ENCODE measurements at regions not wholly inside any gene's neighbourhood (a gene's known extent, or its start where the extent isn't known, plus 50 kb on each side); places are given as distances from the start of the nearest gene placed in this dataset.

- TF ChIP-seq, protein P1, sequence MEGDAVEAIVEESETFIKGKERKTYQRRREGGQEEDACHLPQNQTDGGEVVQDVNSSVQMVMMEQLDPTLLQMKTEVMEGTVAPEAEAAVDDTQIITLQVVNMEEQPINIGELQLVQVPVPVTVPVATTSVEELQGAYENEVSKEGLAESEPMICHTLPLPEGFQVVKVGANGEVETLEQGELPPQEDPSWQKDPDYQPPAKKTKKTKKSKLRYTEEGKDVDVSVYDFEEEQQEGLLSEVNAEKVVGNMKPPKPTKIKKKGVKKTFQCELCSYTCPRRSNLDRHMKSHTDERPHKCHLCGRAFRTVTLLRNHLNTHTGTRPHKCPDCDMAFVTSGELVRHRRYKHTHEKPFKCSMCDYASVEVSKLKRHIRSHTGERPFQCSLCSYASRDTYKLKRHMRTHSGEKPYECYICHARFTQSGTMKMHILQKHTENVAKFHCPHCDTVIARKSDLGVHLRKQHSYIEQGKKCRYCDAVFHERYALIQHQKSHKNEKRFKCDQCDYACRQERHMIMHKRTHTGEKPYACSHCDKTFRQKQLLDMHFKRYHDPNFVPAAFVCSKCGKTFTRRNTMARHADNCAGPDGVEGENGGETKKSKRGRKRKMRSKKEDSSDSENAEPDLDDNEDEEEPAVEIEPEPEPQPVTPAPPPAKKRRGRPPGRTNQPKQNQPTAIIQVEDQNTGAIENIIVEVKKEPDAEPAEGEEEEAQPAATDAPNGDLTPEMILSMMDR (IDR thresholded peaks at IDR 0.05) = no peak
- TF ChIP-seq POLR2A (IDR thresholded peaks at IDR 0.05) = no peak
Measured at GRCh38 chr6:82032444-82032843, 215.1 kb downstream of the IBTK start.
